NCI-H2029 treated with DMSO at 0.1 percent for 48 hours (cell line): ENCODE measurements at regions not wholly inside any gene's neighbourhood (a gene's known extent, or its start where the extent isn't known, plus 50 kb on each side); places are given as distances from the start of the nearest gene placed in this dataset.
A peak's percentile ranks its signal among the peaks of the same experiment; 100 is the strongest.

Source experiments
- DNase-seq: peaks from one replicate; lab custom pipeline; 2025; lab: John Stamatoyannopoulos, UW

GRCh38 chr16:85346404-85347212 lies 234.3 kb upstream of the CIBAR2 start:
- no peak for DNase-seq

- DNase-seq = no peak
Measured at GRCh38 chr16:85347213-85347591, 234.9 kb upstream of the CIBAR2 start.

GRCh38 chr16:85348065-85348840 lies 236.0 kb upstream of the CIBAR2 start:
- DNase-seq = no peak

GRCh38 chr16:85348911-85349334 lies 236.7 kb upstream of the CIBAR2 start:
- no peak for DNase-seq

- no peak for DNase-seq
Measured at GRCh38 chr16:85349365-85350145, 237.3 kb upstream of the CIBAR2 start.

GRCh38 chr16:85350146-85350728 lies 238.0 kb upstream of the CIBAR2 start:
- DNase-seq = no peak

- peak; percentile 74 for DNase-seq
Measured at GRCh38 chr16:85350973-85351372, 238.7 kb upstream of the CIBAR2 start.

GRCh38 chr16:85353013-85353412 lies 240.7 kb upstream of the CIBAR2 start:
- DNase-seq = no peak

- peak; percentile 15 for DNase-seq
Measured at GRCh38 chr16:85353839-85354685, 241.8 kb upstream of the CIBAR2 start.

- no peak for DNase-seq
Measured at GRCh38 chr16:85354686-85355514, 242.6 kb upstream of the CIBAR2 start.

GRCh38 chr16:85355515-85355837 lies 243.2 kb upstream of the CIBAR2 start:
- no peak for DNase-seq

GRCh38 chr16:85356157-85356556 lies 243.9 kb upstream of the CIBAR2 start:
- no peak for DNase-seq

GRCh38 chr16:85357323-85357722 lies 245.1 kb upstream of the CIBAR2 start:
- DNase-seq = no peak

- DNase-seq = no peak
Measured at GRCh38 chr16:85357924-85358505, 245.7 kb upstream of the CIBAR2 start.

GRCh38 chr16:85358704-85359146 lies 246.5 kb upstream of the CIBAR2 start:
- no peak for DNase-seq

GRCh38 chr16:85359147-85359822 lies 247.0 kb upstream of the CIBAR2 start:
- no peak for DNase-seq

GRCh38 chr16:85360323-85361277 lies 248.3 kb upstream of the CIBAR2 start:
- peak; percentile 27 for DNase-seq

- DNase-seq = no peak
Measured at GRCh38 chr16:85361441-85362118, 249.3 kb upstream of the CIBAR2 start.
